Loucy (cell line): ENCODE measurements at regions not wholly inside any gene's neighbourhood (a gene's known extent, or its start where the extent isn't known, plus 50 kb on each side); places are given as distances from the start of the nearest gene placed in this dataset.

Experiments
- CTCF ChIP-seq: fragments of 200-600 bp; sonication (generic); conservative IDR thresholded peaks from 2 replicates; pipeline ENCODE4 v1.5.1; 2014; ENCODE audit warnings: mild to moderate bottlenecking, antibody characterized with exemption, low read length
- EZH2phosphoT487 ChIP-seq: fragments of 200-600 bp; IDR thresholded peaks from 2 replicates; pipeline ENCODE4 v1.6.1; 2018; ENCODE audit warnings: antibody characterized with exemption, mild to moderate bottlenecking, moderate library complexity, borderline replicate concordance

GRCh38 chr4:138087066-138087719 is 155.0 kb downstream of the SLC7A11 start:
- no peak for TF ChIP-seq CTCF
- TF ChIP-seq EZH2phosphoT487: no peak
